NCI-H2081 (cell line): ENCODE measurements at regions not wholly inside any gene's neighbourhood (a gene's known extent, or its start where the extent isn't known, plus 50 kb on each side); places are given as distances from the start of the nearest gene placed in this dataset.
A peak's percentile ranks its signal among the peaks of the same experiment; 100 is the strongest.
"Not testable (repeated sequence)": the region's sequence is repeated elsewhere in the genome, so short reads cannot be mapped to it uniquely, and the experiment has no call there.

ENCODE experiments used
- DNase-seq, 2 experiments: peaks; one replicate each; lab custom pipeline; 2025; lab: John Stamatoyannopoulos, UW

GRCh38 chr6:68144667-68145066, 490.4 kb upstream of the ADGRB3 start:
- DNase-seq, result no peak

- DNase-seq, result no peak
Observed at GRCh38 chr6:68141190-68141589, 493.9 kb upstream of the ADGRB3 start.

GRCh38 chr6:68139130-68139529, 496.0 kb upstream of the ADGRB3 start:
- peak; percentile 43 to 55 for DNase-seq

DNA sequence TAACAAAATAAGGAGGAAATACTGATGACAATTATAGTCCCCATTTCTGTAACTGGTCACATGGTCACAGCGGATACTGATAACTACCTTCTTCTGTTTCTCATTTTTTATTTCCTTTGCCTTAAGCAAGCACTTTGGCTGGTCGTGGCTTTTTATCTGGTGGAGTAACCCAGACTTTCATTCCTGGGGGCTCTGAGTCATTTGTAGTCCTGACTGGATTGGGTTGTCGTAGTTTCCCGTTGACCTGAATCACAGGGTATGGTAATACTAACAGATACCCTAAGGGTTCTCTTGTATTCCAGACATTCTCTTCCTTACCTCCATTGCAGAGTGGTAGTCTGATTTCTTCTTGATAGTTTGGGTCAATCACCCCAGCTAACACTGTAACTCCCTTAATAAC, 500.3 kb upstream of the ADGRB3 start:
- no peak for DNase-seq

DNA sequence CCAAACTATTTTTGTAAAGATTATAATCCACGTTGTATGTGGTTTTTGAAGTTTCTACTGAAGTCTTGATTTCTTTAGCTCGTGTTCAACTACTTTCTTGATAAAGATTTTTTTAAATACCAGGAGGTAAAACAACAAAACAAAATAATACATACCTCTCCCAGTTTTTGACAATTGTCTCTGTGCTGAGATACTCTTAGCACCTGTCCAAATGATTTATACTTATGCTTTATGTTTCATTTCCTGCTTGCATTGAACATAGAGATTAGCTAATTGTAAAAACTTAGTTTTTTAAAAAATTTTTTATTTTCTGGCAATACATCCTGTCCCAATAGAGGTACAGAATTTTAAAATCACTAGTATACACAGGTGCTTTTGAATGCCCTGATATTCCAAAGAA, 506.9 kb upstream of the ADGRB3 start:
- no peak for DNase-seq

- DNase-seq, result no peak
Observed at GRCh38 chr6:68127074-68127473, 508.0 kb upstream of the ADGRB3 start.

GRCh38 chr6:68126089-68126749, 508.9 kb upstream of the ADGRB3 start:
- DNase-seq, result no peak

DNA sequence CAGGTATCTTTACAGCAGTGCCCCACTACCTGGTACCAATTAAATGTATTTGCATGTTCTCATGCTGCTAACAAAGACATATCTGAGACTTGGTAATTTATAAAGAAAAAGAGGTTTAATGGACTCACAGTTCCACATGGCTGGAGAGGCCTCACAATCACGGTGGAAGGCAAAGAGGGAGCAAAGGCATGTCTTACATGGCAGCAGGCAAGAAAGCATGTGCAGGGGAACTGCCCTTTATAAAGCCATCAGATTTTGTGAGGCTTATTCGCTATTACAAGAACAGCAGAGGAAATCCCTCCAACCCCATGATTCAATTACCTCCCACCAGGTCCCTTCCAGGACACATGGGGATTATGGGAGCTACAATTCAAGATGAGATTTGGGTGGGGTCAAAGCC, 512.1 kb upstream of the ADGRB3 start:
- not testable (repeated sequence) for DNase-seq

- no peak for DNase-seq
Observed at GRCh38 chr6:68122032-68122431, 513.0 kb upstream of the ADGRB3 start.

- DNase-seq, result not testable (repeated sequence)
Observed at GRCh38 chr6:68120954-68121353, 514.1 kb upstream of the ADGRB3 start.

DNA sequence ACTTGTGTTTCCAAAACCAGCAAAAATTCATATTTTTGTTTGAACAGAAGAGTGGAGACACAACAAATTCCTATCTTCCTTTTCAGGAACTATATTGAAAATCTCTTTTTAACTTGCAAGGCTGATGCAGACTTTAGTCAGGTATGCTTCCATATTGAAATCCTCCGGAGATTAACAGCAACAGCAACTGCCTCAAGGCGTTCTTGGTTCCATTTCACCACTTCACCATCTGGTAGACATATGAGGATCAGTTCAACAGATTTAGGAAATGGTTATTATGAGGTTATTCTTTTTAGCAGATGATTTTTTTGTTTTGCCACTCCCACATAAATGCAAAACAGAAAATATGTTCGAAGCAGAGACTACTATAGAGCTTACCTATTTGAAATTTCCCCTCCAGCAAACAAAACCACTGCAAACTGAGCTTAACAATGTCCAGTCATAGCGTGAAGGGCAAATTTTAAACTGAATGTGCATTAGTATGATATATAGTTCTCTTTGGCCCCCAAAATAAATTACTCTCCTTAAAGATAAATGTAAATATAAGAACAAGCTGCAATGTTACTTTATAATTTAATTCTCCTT, 520.5 kb upstream of the ADGRB3 start:
- no peak for DNase-seq

- no peak for DNase-seq
Observed at GRCh38 chr6:68108233-68108835, 526.7 kb upstream of the ADGRB3 start.

DNA sequence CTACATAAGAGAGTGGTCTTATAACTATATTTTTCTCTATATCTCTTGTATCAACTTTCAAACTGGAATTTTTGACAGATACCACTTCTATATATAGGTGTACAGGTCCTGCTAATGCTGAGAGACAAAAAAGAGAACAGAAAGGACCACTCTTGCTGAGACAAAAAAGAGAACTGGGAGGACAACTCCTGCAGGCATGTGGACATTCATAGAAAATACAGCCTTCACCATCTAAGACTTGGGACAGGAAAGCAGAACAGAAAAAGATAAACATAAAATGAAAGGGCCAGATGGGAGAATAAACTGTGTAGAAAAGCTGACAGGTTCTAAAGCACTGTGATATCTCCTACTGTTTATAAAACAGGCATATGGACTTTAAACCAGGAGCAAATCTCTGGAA, 541.0 kb upstream of the ADGRB3 start:
- no peak for DNase-seq

- DNase-seq, result no peak
Observed at GRCh38 chr6:68087399-68088133, 547.5 kb upstream of the ADGRB3 start.

GRCh38 chr6:68086199-68086598, 548.9 kb upstream of the ADGRB3 start:
- DNase-seq, result no peak

- not testable (repeated sequence) for DNase-seq
Observed at GRCh38 chr6:68085599-68085998, 549.5 kb upstream of the ADGRB3 start.

- no peak for DNase-seq
Observed at GRCh38 chr6:68082086-68082485, 553.0 kb upstream of the ADGRB3 start.

- no peak for DNase-seq
Observed at GRCh38 chr6:68080074-68080473, 555.0 kb upstream of the ADGRB3 start.

DNA sequence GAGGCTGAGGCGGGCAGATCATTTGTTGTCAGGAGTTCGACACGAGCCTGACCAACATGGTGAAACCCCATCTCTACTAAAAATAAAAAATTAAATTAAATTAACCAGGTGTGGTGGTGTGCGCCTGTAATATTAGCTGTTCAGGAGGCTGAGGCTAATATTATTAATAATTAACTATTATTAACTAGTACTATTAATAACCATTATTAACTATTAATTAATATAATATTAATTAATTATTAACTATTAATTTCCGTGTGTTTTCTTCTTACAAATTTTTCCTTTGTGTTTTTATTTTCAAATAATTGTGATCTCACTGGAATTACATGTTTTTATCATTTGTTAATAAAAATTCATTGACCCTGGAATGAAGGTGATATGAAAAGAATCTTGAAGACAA, 557.4 kb upstream of the ADGRB3 start:
- no peak for DNase-seq

DNA sequence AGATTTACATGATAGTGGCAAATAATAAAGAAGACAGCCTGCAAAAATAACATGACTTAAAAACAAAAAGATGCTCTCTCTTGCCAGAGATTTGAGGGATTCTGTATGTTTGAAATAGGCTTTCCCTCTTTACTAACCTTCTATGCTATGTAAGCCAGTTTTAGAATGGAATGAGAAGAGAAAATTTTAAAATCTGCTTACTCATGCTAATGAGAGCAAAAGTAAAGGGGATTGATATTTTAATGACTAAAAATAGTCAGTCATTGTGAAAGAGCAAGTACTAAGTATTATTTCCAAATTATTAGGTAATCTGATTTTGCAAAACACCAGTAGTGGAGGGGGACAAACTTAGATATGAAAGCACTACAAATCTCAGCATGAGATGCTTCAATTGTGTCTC, 563.3 kb upstream of the ADGRB3 start:
- DNase-seq, result no peak

GRCh38 chr6:68069921-68070710, 565.0 kb upstream of the ADGRB3 start:
- no peak for DNase-seq

DNA sequence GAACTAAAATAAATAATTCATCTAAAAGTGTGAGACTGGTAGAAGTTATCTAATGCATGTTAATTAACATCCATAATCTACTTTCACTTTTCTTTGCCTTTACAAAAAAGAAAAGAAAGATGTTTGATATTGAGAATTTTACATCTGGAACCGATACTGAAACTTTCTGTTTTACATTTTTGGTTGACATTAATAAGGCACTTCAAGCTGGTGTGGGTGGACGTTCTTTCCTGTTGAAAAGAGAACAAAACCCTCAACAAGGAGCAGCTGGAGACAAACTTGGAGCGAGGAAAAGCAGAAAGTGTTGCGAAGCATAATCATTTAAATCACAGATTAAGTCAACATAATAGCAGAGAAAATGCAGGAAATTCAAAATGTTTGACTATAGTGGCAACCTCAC, 575.2 kb upstream of the ADGRB3 start:
- no peak for DNase-seq
